ENCODE measurements at regions not wholly inside any gene's neighbourhood (a gene's known extent, or its start where the extent isn't known, plus 50 kb on each side); places are given as distances from the start of the nearest gene placed in this dataset.

DNA sequence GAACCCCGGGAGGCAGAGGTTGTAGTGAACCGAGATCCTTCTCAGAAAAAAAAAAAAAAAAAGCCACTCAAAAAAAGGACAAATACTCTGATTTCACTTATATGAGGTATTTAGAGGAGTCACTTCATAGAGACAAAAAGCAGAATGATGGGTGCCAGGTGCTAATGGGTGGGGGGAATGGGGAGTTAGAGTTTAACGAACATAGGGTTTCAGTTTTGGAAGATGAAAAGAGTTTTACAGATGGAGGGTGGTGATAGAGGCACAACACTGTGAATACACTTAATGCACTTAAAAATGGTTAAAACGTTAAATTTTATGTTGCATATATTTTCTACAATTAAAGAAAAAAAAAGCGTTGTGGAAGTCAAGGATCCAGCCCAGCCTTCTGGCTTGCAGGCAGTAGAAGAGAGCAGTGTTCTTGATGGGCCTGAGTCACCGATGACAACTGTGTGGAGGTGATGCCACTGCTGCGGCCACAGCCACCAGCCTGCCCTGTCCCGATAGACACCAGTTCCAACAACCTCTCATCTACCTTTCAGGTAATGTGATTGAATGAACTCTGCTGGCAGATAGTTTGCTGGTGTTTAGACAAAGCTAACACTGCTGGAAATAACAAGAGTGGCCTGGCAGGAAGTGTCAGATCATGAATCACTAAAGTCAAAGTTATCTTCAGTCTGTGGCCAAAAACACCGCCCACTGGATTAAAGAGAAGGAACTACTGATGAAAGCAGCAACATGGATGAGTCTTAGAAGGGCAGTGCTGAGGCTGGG is 49.9 kb upstream of the COX10 start:
- DNase-seq (ENCODE audit: low read depth in 2 of 3, low spot score in 1 of 3): peak; percentile 2 to 5 (median 4)
